ENCODE measurements at regions not wholly inside any gene's neighbourhood (a gene's known extent, or its start where the extent isn't known, plus 50 kb on each side); places are given as distances from the start of the nearest gene placed in this dataset.

DNA sequence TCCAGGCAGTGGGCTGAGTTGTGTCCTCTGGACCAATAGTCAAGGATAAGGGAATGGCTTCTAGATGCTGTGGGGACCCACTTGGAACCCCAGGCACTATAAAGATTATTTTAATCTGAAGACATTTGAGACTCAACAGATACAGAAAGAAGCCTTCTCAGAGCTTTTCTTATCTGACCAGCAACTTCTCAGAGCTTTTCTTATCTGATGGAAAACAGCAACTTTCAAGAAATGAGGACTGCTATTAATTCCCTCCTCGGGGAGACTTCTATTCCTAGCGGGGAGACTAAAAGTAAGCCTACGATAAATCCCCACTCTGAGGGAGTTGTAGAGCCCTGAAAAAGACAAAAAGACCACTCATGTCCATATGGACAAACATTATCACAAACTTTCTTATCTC is 160.5 kb downstream of the RNASET2 start:
- TF ChIP-seq, protein P1, sequence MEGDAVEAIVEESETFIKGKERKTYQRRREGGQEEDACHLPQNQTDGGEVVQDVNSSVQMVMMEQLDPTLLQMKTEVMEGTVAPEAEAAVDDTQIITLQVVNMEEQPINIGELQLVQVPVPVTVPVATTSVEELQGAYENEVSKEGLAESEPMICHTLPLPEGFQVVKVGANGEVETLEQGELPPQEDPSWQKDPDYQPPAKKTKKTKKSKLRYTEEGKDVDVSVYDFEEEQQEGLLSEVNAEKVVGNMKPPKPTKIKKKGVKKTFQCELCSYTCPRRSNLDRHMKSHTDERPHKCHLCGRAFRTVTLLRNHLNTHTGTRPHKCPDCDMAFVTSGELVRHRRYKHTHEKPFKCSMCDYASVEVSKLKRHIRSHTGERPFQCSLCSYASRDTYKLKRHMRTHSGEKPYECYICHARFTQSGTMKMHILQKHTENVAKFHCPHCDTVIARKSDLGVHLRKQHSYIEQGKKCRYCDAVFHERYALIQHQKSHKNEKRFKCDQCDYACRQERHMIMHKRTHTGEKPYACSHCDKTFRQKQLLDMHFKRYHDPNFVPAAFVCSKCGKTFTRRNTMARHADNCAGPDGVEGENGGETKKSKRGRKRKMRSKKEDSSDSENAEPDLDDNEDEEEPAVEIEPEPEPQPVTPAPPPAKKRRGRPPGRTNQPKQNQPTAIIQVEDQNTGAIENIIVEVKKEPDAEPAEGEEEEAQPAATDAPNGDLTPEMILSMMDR (IDR thresholded peaks at IDR 0.05 in 8 of 11, conservative IDR thresholded peaks at IDR 0.05 in 3 of 11) = no peak
- no peak for TF ChIP-seq POLR2AphosphoS5 (IDR thresholded peaks at IDR 0.05)
- no peak for TF ChIP-seq POLR2A (IDR thresholded peaks at IDR 0.05)

Data from spleen (tissue), 7 donors.